GM23338 (cell line): ENCODE measurements at regions not wholly inside any gene's neighbourhood (a gene's known extent, or its start where the extent isn't known, plus 50 kb on each side); places are given as distances from the start of the nearest gene placed in this dataset.
"Not testable (repeated sequence)": the region's sequence is repeated elsewhere in the genome, so short reads cannot be mapped to it uniquely, and the experiment has no call there.

Source experiments
- CREB1 ChIP-seq: fragments of 250-450 bp; sonication (Bioruptor Pico); IDR thresholded peaks from 2 replicates; pipeline ENCODE4 v1.5.0; 2020; ENCODE audit warnings: low read depth, mild to moderate bottlenecking, moderate library complexity
- CTCF ChIP-seq, 2 experiments: fragments of 200-600 bp in 1 of 2; sonication (generic) in 1 of 2; conservative IDR thresholded peaks; 2 replicates each; pipeline versions ENCODE4 v1.5.1 to v1.6.1; 2016 to 2017; ENCODE audit warnings: antibody characterized with exemption in 2 of 2, low read depth in 2 of 2, mild to moderate bottlenecking in 2 of 2, moderate library complexity in 1 of 2
- EZH2 ChIP-seq: fragments of 200-600 bp; sonication (generic); IDR thresholded peaks from one replicate; pipeline ENCODE4 v1.8.0; 2017; ENCODE audit warnings: antibody characterized with exemption, mild to moderate bottlenecking, low read depth; ENCODE audit not compliant: unreplicated experiment
- EZH2phosphoT487 ChIP-seq: fragments of 200-600 bp; sonication (generic); IDR thresholded peaks from one replicate; pipeline ENCODE4 v1.8.1; 2018; ENCODE audit warnings: antibody characterized with exemption; ENCODE audit not compliant: unreplicated experiment
- POLR2AphosphoS5 ChIP-seq: IDR thresholded peaks from 2 replicates; pipeline ENCODE4 v1.6.1; 2016; ENCODE audit warnings: antibody characterized with exemption, low read depth
- REST ChIP-seq: IDR thresholded peaks from one replicate; pipeline ENCODE4 v1.6.1; 2018; ENCODE audit warnings: antibody characterized with exemption; ENCODE audit not compliant: unreplicated experiment

- TF ChIP-seq CTCF (conservative IDR thresholded peaks at IDR 0.05; ENCODE audit: low read depth in 2 of 2); EZH2; POLR2AphosphoS5; EZH2phosphoT487; REST; CREB1 (CRISPR knock-in tag): not testable (repeated sequence)
These were observed 216.3 kb upstream of the DUSP10 start for GRCh38 chr1:221958161-221958562.
